Liver (tissue), 3 donors: ENCODE measurements at regions not wholly inside any gene's neighbourhood (a gene's known extent, or its start where the extent isn't known, plus 50 kb on each side); places are given as distances from the start of the nearest gene placed in this dataset.

Experiments used
- HNF4G ChIP-seq: IDR thresholded peaks from 2 replicates; pipeline ENCODE4 v1.6.1; 2016; ENCODE audit warnings: antibody characterized with exemption
- JUND ChIP-seq, 2 donors: IDR thresholded peaks; 2 replicates each; pipeline ENCODE4 v1.6.1; 2016; ENCODE audit warnings: antibody characterized with exemption in 2 of 2
- RAD21 ChIP-seq, 2 donors: IDR thresholded peaks; 2 replicates each; pipeline ENCODE4 v1.6.1; 2016; ENCODE audit warnings: antibody characterized with exemption in 2 of 2, mild to moderate bottlenecking in 2 of 2
- SP1 ChIP-seq: IDR thresholded peaks from 2 replicates; pipeline ENCODE4 v1.6.1; 2018; ENCODE audit warnings: antibody characterized with exemption, mild to moderate bottlenecking
- TAF1 ChIP-seq: conservative IDR thresholded peaks from 2 replicates; pipeline ENCODE4 v1.6.1; 2016; ENCODE audit warnings: antibody characterized with exemption, mild to moderate bottlenecking
- YY1 ChIP-seq: IDR thresholded peaks from 2 replicates; pipeline ENCODE4 v1.6.1; 2016; ENCODE audit warnings: antibody characterized with exemption, mild to moderate bottlenecking
- TF ChIP-seq, protein P1 (sequence below): fragments of 150-350 bp; IDR thresholded peaks from 2 replicates; pipeline ENCODE4 v1.5.1; 2017; ENCODE audit warnings: improper control_type of control experiment, low read depth, low read length; ENCODE audit not compliant: missing input control
- TF ChIP-seq, protein P2 (sequence below): IDR thresholded peaks from 2 replicates; pipeline ENCODE4 v1.6.1; 2016; ENCODE audit warnings: antibody characterized with exemption
- donor health status: healthy.
- donor health status: healthy.

DNA sequence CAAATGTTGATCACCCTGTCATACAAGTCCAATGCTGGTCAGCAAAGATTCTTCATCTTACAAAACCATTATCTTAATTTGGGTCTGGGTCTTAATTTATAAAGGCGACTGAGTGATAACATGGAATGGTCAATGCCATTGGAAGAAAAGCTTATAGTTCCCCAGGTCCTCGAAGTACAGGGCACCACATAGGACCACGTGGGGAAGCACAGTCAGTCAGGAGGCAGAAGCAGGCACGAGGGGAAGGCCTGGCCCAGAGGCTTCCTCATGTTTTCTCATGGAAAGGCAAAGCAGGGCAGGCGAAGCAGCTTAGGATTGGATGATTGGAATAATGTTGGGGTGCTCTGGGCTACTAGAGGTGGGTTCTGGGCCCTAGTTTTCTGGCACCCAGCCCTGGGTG lies 175.7 kb downstream of the FASLG start:
- TF ChIP-seq, protein P1, sequence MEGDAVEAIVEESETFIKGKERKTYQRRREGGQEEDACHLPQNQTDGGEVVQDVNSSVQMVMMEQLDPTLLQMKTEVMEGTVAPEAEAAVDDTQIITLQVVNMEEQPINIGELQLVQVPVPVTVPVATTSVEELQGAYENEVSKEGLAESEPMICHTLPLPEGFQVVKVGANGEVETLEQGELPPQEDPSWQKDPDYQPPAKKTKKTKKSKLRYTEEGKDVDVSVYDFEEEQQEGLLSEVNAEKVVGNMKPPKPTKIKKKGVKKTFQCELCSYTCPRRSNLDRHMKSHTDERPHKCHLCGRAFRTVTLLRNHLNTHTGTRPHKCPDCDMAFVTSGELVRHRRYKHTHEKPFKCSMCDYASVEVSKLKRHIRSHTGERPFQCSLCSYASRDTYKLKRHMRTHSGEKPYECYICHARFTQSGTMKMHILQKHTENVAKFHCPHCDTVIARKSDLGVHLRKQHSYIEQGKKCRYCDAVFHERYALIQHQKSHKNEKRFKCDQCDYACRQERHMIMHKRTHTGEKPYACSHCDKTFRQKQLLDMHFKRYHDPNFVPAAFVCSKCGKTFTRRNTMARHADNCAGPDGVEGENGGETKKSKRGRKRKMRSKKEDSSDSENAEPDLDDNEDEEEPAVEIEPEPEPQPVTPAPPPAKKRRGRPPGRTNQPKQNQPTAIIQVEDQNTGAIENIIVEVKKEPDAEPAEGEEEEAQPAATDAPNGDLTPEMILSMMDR: no peak
- TF ChIP-seq JUND (IDR thresholded peaks at IDR 0.05) (no peak), SP1 (no peak), HNF4G (no peak), YY1 (no peak), RAD21 (IDR thresholded peaks at IDR 0.05) (no peak), TAF1 (no peak)
- TF ChIP-seq, protein P2, sequence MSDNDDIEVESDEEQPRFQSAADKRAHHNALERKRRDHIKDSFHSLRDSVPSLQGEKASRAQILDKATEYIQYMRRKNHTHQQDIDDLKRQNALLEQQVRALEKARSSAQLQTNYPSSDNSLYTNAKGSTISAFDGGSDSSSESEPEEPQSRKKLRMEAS: no peak
